GM12865 (cell line): ENCODE measurements at regions not wholly inside any gene's neighbourhood (a gene's known extent, or its start where the extent isn't known, plus 50 kb on each side); places are given as distances from the start of the nearest gene placed in this dataset.

ENCODE experiments used
- DNase-seq: peaks from one replicate; pipeline ENCODE4 v3.0.0; 2010; ENCODE audit warnings: low read depth
- H3K4me3 ChIP-seq: 2 replicates; pipeline ENCODE4 v1.5.1; 2011; ENCODE audit warnings: mild to moderate bottlenecking, low read depth, low read length, control low read depth
- TF ChIP-seq, protein P1 (sequence below): IDR thresholded peaks from 2 replicates; pipeline ENCODE4 v1.5.1; 2011; ENCODE audit warnings: low read length, control low read depth, low read depth, inconsistent platforms; ENCODE audit not compliant: insufficient read depth; ENCODE audit errors: missing control alignments

DNA sequence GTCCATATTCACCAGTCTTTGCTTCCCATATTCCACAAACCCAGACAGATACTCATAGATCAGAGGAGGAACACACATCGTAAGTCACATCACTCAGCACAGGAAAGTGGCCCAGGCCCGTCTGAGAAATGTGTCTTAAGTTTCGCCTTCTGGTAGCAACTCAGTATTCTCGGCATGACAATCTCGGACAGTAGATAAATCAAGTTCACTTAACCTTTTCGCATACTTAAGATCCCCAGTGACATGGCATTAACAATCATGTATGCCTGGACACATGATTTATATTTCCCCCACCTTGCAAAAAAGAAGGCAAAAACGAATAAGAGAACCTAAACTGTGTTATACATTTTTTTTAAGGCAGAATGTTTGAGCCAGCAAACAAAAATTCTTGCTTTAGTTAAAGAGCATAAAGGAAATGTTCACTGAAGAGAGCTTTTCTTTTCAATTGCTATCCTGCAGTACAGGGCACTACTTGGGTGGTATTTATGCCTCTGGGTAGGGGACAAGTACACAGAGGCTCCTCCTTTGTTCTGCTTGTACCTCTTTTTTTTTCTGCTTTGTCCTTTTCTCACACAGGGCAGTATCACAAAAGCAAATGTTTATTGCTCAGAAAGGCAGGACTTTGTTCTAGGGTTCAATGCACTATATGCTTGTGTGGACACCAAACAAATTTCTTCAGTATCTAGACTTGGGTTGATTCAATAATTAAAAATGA is 360.6 kb downstream of the TDRD3 start:
- TF ChIP-seq, protein P1, sequence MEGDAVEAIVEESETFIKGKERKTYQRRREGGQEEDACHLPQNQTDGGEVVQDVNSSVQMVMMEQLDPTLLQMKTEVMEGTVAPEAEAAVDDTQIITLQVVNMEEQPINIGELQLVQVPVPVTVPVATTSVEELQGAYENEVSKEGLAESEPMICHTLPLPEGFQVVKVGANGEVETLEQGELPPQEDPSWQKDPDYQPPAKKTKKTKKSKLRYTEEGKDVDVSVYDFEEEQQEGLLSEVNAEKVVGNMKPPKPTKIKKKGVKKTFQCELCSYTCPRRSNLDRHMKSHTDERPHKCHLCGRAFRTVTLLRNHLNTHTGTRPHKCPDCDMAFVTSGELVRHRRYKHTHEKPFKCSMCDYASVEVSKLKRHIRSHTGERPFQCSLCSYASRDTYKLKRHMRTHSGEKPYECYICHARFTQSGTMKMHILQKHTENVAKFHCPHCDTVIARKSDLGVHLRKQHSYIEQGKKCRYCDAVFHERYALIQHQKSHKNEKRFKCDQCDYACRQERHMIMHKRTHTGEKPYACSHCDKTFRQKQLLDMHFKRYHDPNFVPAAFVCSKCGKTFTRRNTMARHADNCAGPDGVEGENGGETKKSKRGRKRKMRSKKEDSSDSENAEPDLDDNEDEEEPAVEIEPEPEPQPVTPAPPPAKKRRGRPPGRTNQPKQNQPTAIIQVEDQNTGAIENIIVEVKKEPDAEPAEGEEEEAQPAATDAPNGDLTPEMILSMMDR: no peak
- DNase-seq: no peak
- no peak overlapping the region for H3K4me3 ChIP-seq

DNA sequence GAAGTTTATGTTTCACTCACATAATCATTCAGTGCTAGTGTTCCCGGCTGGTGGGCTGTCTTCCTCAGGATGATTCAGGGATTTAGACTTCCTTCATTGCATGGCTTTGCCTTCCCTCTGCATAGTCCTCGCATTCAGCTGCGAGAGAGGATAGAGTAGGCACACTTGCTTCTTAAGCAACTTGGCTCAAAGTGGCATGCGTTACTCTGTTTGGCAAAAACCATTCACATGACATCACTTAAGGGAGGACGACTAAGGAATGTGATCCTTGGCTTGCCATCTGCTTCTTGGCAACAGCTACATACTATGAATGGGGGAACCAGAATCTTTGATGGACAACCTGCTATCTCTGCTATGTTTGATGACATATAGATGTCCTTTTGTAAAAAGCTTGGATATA is 359.3 kb downstream of the TDRD3 start:
- TF ChIP-seq, protein P1: no peak
- no peak for DNase-seq
- no peak overlapping the region for H3K4me3 ChIP-seq

DNA sequence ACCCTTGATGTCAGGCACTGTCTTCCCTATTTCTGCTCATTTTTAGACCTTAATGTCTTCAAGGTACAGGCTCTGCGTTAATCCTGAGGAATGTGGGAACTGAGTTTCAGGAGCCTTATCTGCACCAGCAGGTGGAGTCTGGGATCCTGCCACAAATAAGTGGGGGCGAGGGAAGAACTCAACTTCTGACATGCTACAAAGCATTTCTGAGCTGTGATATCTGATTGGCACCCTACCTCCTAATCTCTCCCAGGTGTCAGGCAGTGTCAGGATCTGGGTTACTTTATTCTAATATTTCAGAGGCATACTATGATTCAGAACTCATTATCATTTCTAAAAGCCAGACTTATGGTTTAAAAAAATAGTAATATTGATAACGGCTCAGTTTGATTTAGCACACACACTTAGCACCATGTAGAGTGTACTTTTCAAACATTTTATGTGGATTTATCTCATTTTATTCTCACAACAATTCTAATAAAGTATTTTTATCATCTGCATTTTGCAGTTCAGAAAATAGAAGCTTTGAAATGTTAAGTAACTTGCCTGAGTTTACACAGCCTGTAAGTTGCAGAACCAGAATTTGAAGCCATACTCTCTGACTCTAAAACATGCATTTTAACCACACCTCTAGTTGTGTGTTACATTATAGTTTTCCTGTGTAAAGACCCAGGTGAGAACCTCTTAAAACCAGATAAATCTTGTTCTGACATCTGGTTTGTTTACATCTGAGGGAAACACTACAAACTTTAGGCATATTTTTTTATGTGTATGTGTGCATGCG is 358.6 kb downstream of the TDRD3 start:
- DNase-seq: no peak
- TF ChIP-seq, protein P1: no peak
- H3K4me3 ChIP-seq: no peak overlapping the region

DNA sequence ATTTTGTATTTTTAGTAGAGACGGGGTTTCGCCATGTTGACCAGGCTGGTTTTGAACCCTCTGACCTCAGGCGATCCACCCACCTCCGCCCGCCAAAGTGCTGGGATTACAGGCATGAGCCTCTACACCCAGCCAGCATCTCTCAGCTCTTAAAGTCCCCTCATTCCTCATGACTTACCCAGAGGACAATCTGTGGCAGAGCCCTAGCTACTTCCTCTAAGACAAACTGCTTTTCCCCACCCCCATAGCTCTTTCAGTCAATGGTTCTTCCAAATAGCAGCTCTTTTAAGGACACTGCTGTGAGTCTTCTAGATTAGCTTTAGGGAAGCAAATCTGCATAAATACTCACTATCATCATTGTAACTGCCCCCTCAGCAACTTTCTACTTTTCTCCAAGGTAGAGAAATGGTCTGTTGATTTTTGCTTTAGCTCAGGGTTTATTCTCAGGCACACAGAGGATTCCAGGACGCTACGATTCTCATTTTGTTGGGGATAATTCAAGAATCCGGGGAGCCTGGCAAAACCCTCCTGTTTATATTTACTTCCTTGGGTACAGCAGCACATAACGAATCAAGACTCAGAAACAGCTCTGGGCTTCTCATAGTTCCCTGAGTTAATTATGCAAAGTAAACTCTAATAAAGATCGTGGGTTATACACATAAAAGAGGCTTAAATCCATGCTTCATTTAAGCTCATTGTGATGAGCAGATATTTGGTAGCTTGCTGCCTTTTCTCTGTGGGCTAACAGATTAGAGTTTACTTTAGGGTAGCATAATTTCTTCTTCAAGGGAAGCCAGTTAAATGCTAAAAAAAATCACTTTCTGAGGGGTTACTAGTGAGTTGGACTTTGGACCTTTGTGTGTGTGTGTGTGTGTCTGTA is 357.4 kb downstream of the TDRD3 start:
- no peak for DNase-seq
- no peak overlapping the region for H3K4me3 ChIP-seq
- TF ChIP-seq, protein P1: no peak

DNA sequence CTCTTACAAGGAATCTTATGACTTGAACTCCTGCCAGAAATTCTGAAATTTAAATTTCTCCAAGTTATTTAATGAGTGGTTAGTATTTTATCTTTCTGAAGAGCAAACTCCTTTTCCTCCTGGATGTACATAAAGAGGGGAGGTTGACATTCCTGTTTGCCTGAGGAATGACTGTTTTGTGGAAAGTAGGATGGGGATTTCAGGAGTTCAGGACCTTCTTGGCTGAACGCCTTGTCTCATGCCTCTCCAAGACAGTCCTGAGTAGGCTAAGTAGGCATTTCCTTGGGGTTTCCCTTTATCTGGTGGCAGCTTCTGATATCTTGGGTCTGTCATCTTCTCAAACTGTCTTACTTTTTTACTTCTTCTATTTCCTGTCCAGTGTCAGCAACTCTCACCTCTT is 356.6 kb downstream of the TDRD3 start:
- no peak for DNase-seq
- no peak overlapping the region for H3K4me3 ChIP-seq
- TF ChIP-seq, protein P1: no peak

DNA sequence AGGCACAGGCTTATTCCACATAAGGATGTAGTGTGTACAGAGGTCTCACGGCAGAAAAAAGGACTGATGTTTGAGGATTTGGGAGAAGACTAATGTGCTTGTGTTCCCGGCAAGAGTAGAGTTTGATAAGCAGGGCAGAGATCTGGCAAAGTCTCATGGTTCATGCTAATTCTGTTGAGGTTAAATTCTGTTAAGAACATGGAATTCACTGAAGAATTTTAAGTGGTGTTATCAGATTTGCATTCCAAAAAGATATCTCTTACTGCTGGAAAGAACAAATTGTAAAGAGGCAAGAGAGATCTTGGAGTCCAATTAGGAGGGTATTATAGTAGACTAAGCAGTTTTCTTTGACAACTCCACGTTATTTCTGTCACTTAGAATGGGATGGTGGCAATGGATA is 348.3 kb downstream of the TDRD3 start:
- TF ChIP-seq, protein P1: no peak
- DNase-seq: no peak
- no peak overlapping the region for H3K4me3 ChIP-seq
